ENCODE measurements at regions not wholly inside any gene's neighbourhood (a gene's known extent, or its start where the extent isn't known, plus 50 kb on each side); places are given as distances from the start of the nearest gene placed in this dataset.

GRCh38 chr12:9345171-9345570 is 137.0 kb upstream of the PZP start:
- no peak for TF ChIP-seq ELF1 (IDR thresholded peaks at IDR 0.05; ENCODE audit: borderline replicate concordance, low read depth)
- ChIA-PET RAD21 (ENCODE audit: low non-redundant PET in 1 of 2, low total read pairs in 2 of 2, uncharacterized antibody in 2 of 2, unreplicated experiment in 2 of 2) (no interaction called here), CTCF (no interaction called here), POLR2A (no interaction called here)
- DNase-seq (ENCODE audit: low read depth, low spot score) = no peak
- Histone ChIP-seq H3K4me3 (replicated peaks in 1 of 2; ENCODE audit: low read depth in 1 of 2, low read length in 2 of 2) (no peak overlapping the region), H4K20me1 (ENCODE audit: insufficient read depth) (no peaks in the 10 kb centered on the region), H3K9me2 (ENCODE audit: insufficient read depth) (no peaks in the 10 kb centered on the region), H3K9ac (ENCODE audit: low read length) (no peak overlapping the region), H3K4me1 (ENCODE audit: control insufficient read depth in 1 of 2, insufficient read depth in 2 of 2, low read length in 2 of 2) (peaks cover 0 to 2% of the 10 kb centered on the region in 2 experiments; a peak in 1 of 4 replicates), H3K4me2 (ENCODE audit: low read length) (no peak overlapping the region), H3K27me3 (ENCODE audit: insufficient read depth, low read length) (no peaks in the 10 kb centered on the region), H3K36me3 (ENCODE audit: control insufficient read depth in 1 of 2, insufficient read depth in 2 of 2, low read length in 2 of 2) (no peaks in the 10 kb centered on the region), H3K27ac (ENCODE audit: low read depth, low read length) (no peak overlapping the region), H3K9me3 (ENCODE audit: control insufficient read depth in 1 of 2, insufficient read depth in 1 of 2, low read depth in 1 of 2, low read length in 2 of 2) (no peaks in the 10 kb centered on the region), H2AFZ (ENCODE audit: low read depth, low read length, poor library complexity, severe bottlenecking) (no peak overlapping the region), H3K79me2 (ENCODE audit: insufficient read depth, low read length) (no peaks in the 10 kb centered on the region)
- no peak for ATAC-seq
- intact Hi-C loops (cut with micrococcal nuclease) = no loop called here
- no TSS peak for BruUV-seq (replicated peaks)

GRCh38 chr12:9344541-9344940 is 136.3 kb upstream of the PZP start:
- H3K4me2 ChIP-seq (ENCODE audit: low read length) = no peak overlapping the region
- intact Hi-C loops (cut with micrococcal nuclease) = no loop called here
- H3K4me1 ChIP-seq (ENCODE audit: control insufficient read depth in 1 of 2, insufficient read depth in 2 of 2, low read length in 2 of 2) = no peaks in the 10 kb centered on the region
- no peak overlapping the region for H3K27ac ChIP-seq (ENCODE audit: low read depth, low read length)
- no peaks in the 10 kb centered on the region for H3K36me3 ChIP-seq (ENCODE audit: control insufficient read depth in 1 of 2, insufficient read depth in 2 of 2, low read length in 2 of 2)
- ATAC-seq = no peak
- H3K9me2 ChIP-seq (ENCODE audit: insufficient read depth) = no peaks in the 10 kb centered on the region
- RAD21 ChIA-PET (ENCODE audit: low non-redundant PET in 1 of 2, low total read pairs in 2 of 2, uncharacterized antibody in 2 of 2, unreplicated experiment in 2 of 2) = no interaction called here
- TF ChIP-seq TCF7L2 (IDR thresholded peaks at IDR 0.05; ENCODE audit: borderline replicate concordance, extremely low read depth, insufficient read depth, insufficient read length) = no peak
- TF ChIP-seq CEBPB (IDR thresholded peaks at IDR 0.05; ENCODE audit: low read depth) = no peak
- no peak for TF ChIP-seq ATF3 (IDR thresholded peaks at IDR 0.05)
- TF ChIP-seq JUND (IDR thresholded peaks at IDR 0.05) = no peak
- TF ChIP-seq ZFX (IDR thresholded peaks at IDR 0.05) = no peak
- TF ChIP-seq SRF (IDR thresholded peaks at IDR 0.05; ENCODE audit: low read depth) = no peak
- TF ChIP-seq POLR2AphosphoS5 (IDR thresholded peaks at IDR 0.05; ENCODE audit: low read depth, low read length) = no peak
- TF ChIP-seq ZNF274 (IDR thresholded peaks at IDR 0.05; ENCODE audit: low read depth, low read length) = no peak
- TF ChIP-seq POLR2A (IDR thresholded peaks at IDR 0.05; ENCODE audit: borderline replicate concordance, extremely low read depth, insufficient read depth, insufficient read length) = no peak
- TF ChIP-seq RAD21 (IDR thresholded peaks at IDR 0.05; ENCODE audit: low read depth) = no peak
- no peak for TF ChIP-seq EZH2 (IDR thresholded peaks at IDR 0.05)
- no peak for TF ChIP-seq MAX (IDR thresholded peaks at IDR 0.05)
- TF ChIP-seq FOSL1 (IDR thresholded peaks at IDR 0.05; ENCODE audit: low read depth) = no peak
- TF ChIP-seq SIN3A (IDR thresholded peaks at IDR 0.05; ENCODE audit: low read depth) = no peak
- no peak for TF ChIP-seq EZH2phosphoT487 (IDR thresholded peaks at IDR 0.05; ENCODE audit: borderline replicate concordance)
- CTCF ChIA-PET = no interaction called here
- H4K20me1 ChIP-seq (ENCODE audit: insufficient read depth) = no peaks in the 10 kb centered on the region
- H3K27me3 ChIP-seq (ENCODE audit: insufficient read depth, low read length) = no peaks in the 10 kb centered on the region
- DNase-seq (ENCODE audit: low read depth, low spot score) = no peak
- no peak overlapping the region for H3K4me3 ChIP-seq (replicated peaks in 1 of 2; ENCODE audit: low read depth in 1 of 2, low read length in 2 of 2)
- no TSS peak for BruUV-seq (replicated peaks)
- H2AFZ ChIP-seq (ENCODE audit: low read depth, low read length, poor library complexity, severe bottlenecking) = no peak overlapping the region
- H3K9ac ChIP-seq (ENCODE audit: low read length) = no peak overlapping the region
- H3K79me2 ChIP-seq (ENCODE audit: insufficient read depth, low read length) = no peaks in the 10 kb centered on the region
- POLR2A ChIA-PET = no interaction called here
- H3K9me3 ChIP-seq (ENCODE audit: control insufficient read depth in 1 of 2, insufficient read depth in 1 of 2, low read depth in 1 of 2, low read length in 2 of 2) = no peaks in the 10 kb centered on the region

Measured in HCT116 (cell line).